ENCODE measurements at regions not wholly inside any gene's neighbourhood (a gene's known extent, or its start where the extent isn't known, plus 50 kb on each side); places are given as distances from the start of the nearest gene placed in this dataset.

GRCh38 chr2:41764919-41765318 lies 282.9 kb upstream of the PKDCC start:
- Histone ChIP-seq H2BK12ac (ENCODE audit: low read length) (no peak overlapping the region), H3K9ac (ENCODE audit: low read length) (no peak overlapping the region), H4K12ac (ENCODE audit: low read depth, low read length) (no peak overlapping the region), H3K36me3 (ENCODE audit: control insufficient read depth in 1 of 2, insufficient read depth in 2 of 2, low read length in 2 of 2) (no peaks in the 10 kb centered on the region), H3K27me3 (ENCODE audit: insufficient read depth, low read length) (no peaks in the 10 kb centered on the region), H3K14ac (ENCODE audit: low read length) (no peak overlapping the region), H2BK5ac (ENCODE audit: low read depth, low read length, poor library complexity) (no peak overlapping the region), H2BK120ac (ENCODE audit: insufficient read depth, low read length, poor library complexity) (no peak overlapping the region), H4K8ac (ENCODE audit: low read depth, low read length) (no peak overlapping the region), H3K79me2 (ENCODE audit: control insufficient read depth, insufficient read depth, low read length, poor library complexity) (no peaks in the 10 kb centered on the region), H3K27ac (ENCODE audit: low read depth, low read length) (no peak overlapping the region), H3K4me3 (ENCODE audit: low read depth, low read length) (no peak overlapping the region), H3K18ac (ENCODE audit: low read length) (no peak overlapping the region), H2AFZ (ENCODE audit: insufficient read depth, low read length, poor library complexity) (no peak overlapping the region), H2AK5ac (ENCODE audit: low read length) (no peak overlapping the region), H3K4me1 (ENCODE audit: control insufficient read depth in 1 of 2, insufficient read depth in 2 of 2, low read length in 2 of 2) (no peaks in the 10 kb centered on the region), H3K4ac (ENCODE audit: low read depth, low read length) (no peak overlapping the region), H3K4me2 (ENCODE audit: low read length) (no peak overlapping the region), H3K79me1 (ENCODE audit: low read length) (no peaks in the 10 kb centered on the region), H4K91ac (ENCODE audit: low read depth, low read length) (no peak overlapping the region), H3K23ac (ENCODE audit: low read length) (no peak overlapping the region), H3K9me3 (ENCODE audit: insufficient read depth, low read depth, low read length) (no peaks in the 10 kb centered on the region)
- DNase-seq: no peak
- no CpG with 5 or more reads among the region's 2 CpGs for WGBS (ENCODE audit: extremely low coverage, insufficient coverage, insufficient read length)

- no CpG with 5 or more reads among the region's 6 CpGs for WGBS (ENCODE audit: extremely low coverage, insufficient coverage, insufficient read length)
- Histone ChIP-seq H3K4me1 (ENCODE audit: control insufficient read depth in 1 of 2, insufficient read depth in 2 of 2, low read length in 2 of 2) (no peaks in the 10 kb centered on the region), H2AFZ (ENCODE audit: insufficient read depth, low read length, poor library complexity) (no peak overlapping the region), H3K79me1 (ENCODE audit: low read length) (no peaks in the 10 kb centered on the region), H3K23ac (ENCODE audit: low read length) (no peak overlapping the region), H4K91ac (ENCODE audit: low read depth, low read length) (no peak overlapping the region), H3K36me3 (ENCODE audit: control insufficient read depth in 1 of 2, insufficient read depth in 2 of 2, low read length in 2 of 2) (no peaks in the 10 kb centered on the region), H3K27me3 (ENCODE audit: insufficient read depth, low read length) (no peaks in the 10 kb centered on the region), H3K4me3 (ENCODE audit: low read depth, low read length) (no peak overlapping the region), H2BK12ac (ENCODE audit: low read length) (no peak overlapping the region), H3K4ac (ENCODE audit: low read depth, low read length) (no peak overlapping the region), H3K79me2 (ENCODE audit: control insufficient read depth, insufficient read depth, low read length, poor library complexity) (no peaks in the 10 kb centered on the region), H4K8ac (ENCODE audit: low read depth, low read length) (no peak overlapping the region), H3K14ac (ENCODE audit: low read length) (no peak overlapping the region), H3K9ac (ENCODE audit: low read length) (no peak overlapping the region), H3K4me2 (ENCODE audit: low read length) (no peak overlapping the region), H3K9me3 (ENCODE audit: insufficient read depth, low read depth, low read length) (no peaks in the 10 kb centered on the region), H3K27ac (ENCODE audit: low read depth, low read length) (no peak overlapping the region), H4K12ac (ENCODE audit: low read depth, low read length) (no peak overlapping the region), H2BK5ac (ENCODE audit: low read depth, low read length, poor library complexity) (no peak overlapping the region), H2AK5ac (ENCODE audit: low read length) (no peak overlapping the region), H3K18ac (ENCODE audit: low read length) (no peak overlapping the region), H2BK120ac (ENCODE audit: insufficient read depth, low read length, poor library complexity) (no peak overlapping the region)
- no peak for DNase-seq
These were observed 279.5 kb upstream of the PKDCC start for GRCh38 chr2:41768310-41768709.

- H2BK120ac ChIP-seq (ENCODE audit: insufficient read depth, low read length, poor library complexity): no peak overlapping the region
- H3K18ac ChIP-seq (ENCODE audit: low read length): no peak overlapping the region
- H3K79me2 ChIP-seq (ENCODE audit: control insufficient read depth, insufficient read depth, low read length, poor library complexity): no peaks in the 10 kb centered on the region
- H2BK12ac ChIP-seq (ENCODE audit: low read length): no peak overlapping the region
- no peaks in the 10 kb centered on the region for H3K9me3 ChIP-seq (ENCODE audit: insufficient read depth, low read depth, low read length)
- H3K4me2 ChIP-seq (ENCODE audit: low read length): no peak overlapping the region
- no peaks in the 10 kb centered on the region for H3K79me1 ChIP-seq (ENCODE audit: low read length)
- H4K91ac ChIP-seq (ENCODE audit: low read depth, low read length): no peak overlapping the region
- H3K27ac ChIP-seq (ENCODE audit: low read depth, low read length): no peak overlapping the region
- no peak overlapping the region for H3K14ac ChIP-seq (ENCODE audit: low read length)
- H3K4me1 ChIP-seq (ENCODE audit: control insufficient read depth in 1 of 2, insufficient read depth in 2 of 2, low read length in 2 of 2): no peaks in the 10 kb centered on the region
- no peak overlapping the region for H4K8ac ChIP-seq (ENCODE audit: low read depth, low read length)
- no peak overlapping the region for H3K9ac ChIP-seq (ENCODE audit: low read length)
- H3K4me3 ChIP-seq (ENCODE audit: low read depth, low read length): no peak overlapping the region
- no peak overlapping the region for H3K23ac ChIP-seq (ENCODE audit: low read length)
- H3K27me3 ChIP-seq (ENCODE audit: insufficient read depth, low read length): no peaks in the 10 kb centered on the region
- no peak for DNase-seq
- no peak overlapping the region for H2AK5ac ChIP-seq (ENCODE audit: low read length)
- H2AFZ ChIP-seq (ENCODE audit: insufficient read depth, low read length, poor library complexity): no peak overlapping the region
- no peak overlapping the region for H2BK5ac ChIP-seq (ENCODE audit: low read depth, low read length, poor library complexity)
- WGBS (ENCODE audit: extremely low coverage, insufficient coverage, insufficient read length): no CpG with 5 or more reads among the region's 1 CpG
- H3K36me3 ChIP-seq (ENCODE audit: control insufficient read depth in 1 of 2, insufficient read depth in 2 of 2, low read length in 2 of 2): no peaks in the 10 kb centered on the region
- no peak overlapping the region for H3K4ac ChIP-seq (ENCODE audit: low read depth, low read length)
- H4K12ac ChIP-seq (ENCODE audit: low read depth, low read length): no peak overlapping the region
These were observed 276.1 kb upstream of the PKDCC start for GRCh38 chr2:41771710-41772109.

GRCh38 chr2:41772697-41773096 lies 275.1 kb upstream of the PKDCC start:
- Histone ChIP-seq H3K23ac (ENCODE audit: low read length) (no peak overlapping the region), H2BK12ac (ENCODE audit: low read length) (no peak overlapping the region), H2AFZ (ENCODE audit: insufficient read depth, low read length, poor library complexity) (no peak overlapping the region), H2BK5ac (ENCODE audit: low read depth, low read length, poor library complexity) (no peak overlapping the region), H4K12ac (ENCODE audit: low read depth, low read length) (no peak overlapping the region), H3K4me3 (ENCODE audit: low read depth, low read length) (no peak overlapping the region), H2AK5ac (ENCODE audit: low read length) (no peak overlapping the region), H3K4me1 (ENCODE audit: control insufficient read depth in 1 of 2, insufficient read depth in 2 of 2, low read length in 2 of 2) (no peaks in the 10 kb centered on the region), H3K27ac (ENCODE audit: low read depth, low read length) (no peak overlapping the region), H3K4ac (ENCODE audit: low read depth, low read length) (no peak overlapping the region), H3K9ac (ENCODE audit: low read length) (no peak overlapping the region), H3K9me3 (ENCODE audit: insufficient read depth, low read depth, low read length) (no peaks in the 10 kb centered on the region), H3K36me3 (ENCODE audit: control insufficient read depth in 1 of 2, insufficient read depth in 2 of 2, low read length in 2 of 2) (no peaks in the 10 kb centered on the region), H3K4me2 (ENCODE audit: low read length) (no peak overlapping the region), H2BK120ac (ENCODE audit: insufficient read depth, low read length, poor library complexity) (no peak overlapping the region), H3K79me1 (ENCODE audit: low read length) (no peaks in the 10 kb centered on the region), H3K79me2 (ENCODE audit: control insufficient read depth, insufficient read depth, low read length, poor library complexity) (no peaks in the 10 kb centered on the region), H3K27me3 (ENCODE audit: insufficient read depth, low read length) (no peaks in the 10 kb centered on the region), H3K18ac (ENCODE audit: low read length) (no peak overlapping the region), H4K8ac (ENCODE audit: low read depth, low read length) (no peak overlapping the region), H4K91ac (ENCODE audit: low read depth, low read length) (no peak overlapping the region), H3K14ac (ENCODE audit: low read length) (no peak overlapping the region)
- DNase-seq: no peak
- WGBS (ENCODE audit: extremely low coverage, insufficient coverage, insufficient read length): no CpG with 5 or more reads among the region's 4 CpGs

Data from trophoblast cell (in vitro differentiated cells and primary cell).